ENCODE measurements at regions not wholly inside any gene's neighbourhood (a gene's known extent, or its start where the extent isn't known, plus 50 kb on each side); places are given as distances from the start of the nearest gene placed in this dataset.

DNA sequence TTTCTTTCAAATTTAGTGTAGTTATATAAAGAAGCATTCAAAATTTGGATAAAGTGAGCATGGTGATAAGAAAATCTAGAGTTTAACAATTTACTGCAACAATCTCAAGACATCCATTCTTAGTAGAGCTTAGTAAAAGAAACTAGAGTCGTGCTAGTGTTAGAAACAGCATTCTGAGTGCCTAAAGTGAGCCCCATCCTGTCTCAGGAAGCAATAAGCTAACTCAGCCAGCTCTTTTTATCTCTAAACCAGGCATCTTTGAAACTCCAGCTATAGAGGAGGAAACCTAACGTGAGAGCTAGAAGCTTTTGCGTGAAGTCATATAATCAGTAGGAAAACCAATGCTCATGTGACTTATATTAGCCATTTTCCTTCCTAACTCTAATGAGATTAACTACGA is 1187.1 kb upstream of the EPHA6 start:
- no peak overlapping the region for H3K4me3 ChIP-seq (ENCODE audit: low read depth, low read length)
- TF ChIP-seq, protein P1, sequence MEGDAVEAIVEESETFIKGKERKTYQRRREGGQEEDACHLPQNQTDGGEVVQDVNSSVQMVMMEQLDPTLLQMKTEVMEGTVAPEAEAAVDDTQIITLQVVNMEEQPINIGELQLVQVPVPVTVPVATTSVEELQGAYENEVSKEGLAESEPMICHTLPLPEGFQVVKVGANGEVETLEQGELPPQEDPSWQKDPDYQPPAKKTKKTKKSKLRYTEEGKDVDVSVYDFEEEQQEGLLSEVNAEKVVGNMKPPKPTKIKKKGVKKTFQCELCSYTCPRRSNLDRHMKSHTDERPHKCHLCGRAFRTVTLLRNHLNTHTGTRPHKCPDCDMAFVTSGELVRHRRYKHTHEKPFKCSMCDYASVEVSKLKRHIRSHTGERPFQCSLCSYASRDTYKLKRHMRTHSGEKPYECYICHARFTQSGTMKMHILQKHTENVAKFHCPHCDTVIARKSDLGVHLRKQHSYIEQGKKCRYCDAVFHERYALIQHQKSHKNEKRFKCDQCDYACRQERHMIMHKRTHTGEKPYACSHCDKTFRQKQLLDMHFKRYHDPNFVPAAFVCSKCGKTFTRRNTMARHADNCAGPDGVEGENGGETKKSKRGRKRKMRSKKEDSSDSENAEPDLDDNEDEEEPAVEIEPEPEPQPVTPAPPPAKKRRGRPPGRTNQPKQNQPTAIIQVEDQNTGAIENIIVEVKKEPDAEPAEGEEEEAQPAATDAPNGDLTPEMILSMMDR (IDR thresholded peaks at IDR 0.05; ENCODE audit: low read depth, low read length, missing control alignments), result no peak
- DNase-seq (ENCODE audit: low read depth), result no peak
- in situ Hi-C loops (cut with HindIII; ENCODE audit: low sequenced_read_pairs), result no loop called here

DNA sequence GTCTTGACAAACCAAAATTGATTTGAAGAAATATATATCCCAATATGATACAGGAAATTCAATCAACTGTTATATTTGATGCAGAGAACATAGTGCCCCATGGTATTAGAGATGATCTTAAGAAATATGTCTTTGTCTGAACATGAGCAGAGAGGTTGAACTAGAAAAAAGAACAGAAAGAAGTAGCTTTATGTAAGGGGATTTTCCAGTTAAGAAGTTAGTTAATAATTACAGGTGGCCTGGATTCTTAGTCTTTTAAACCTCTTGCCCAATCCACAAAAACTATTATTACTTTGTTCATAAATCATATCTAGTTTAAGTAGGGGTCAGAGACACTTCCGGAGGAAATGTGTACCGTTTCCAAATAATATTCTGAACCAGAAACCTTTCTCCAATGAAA is 1186.7 kb upstream of the EPHA6 start:
- H3K4me3 ChIP-seq (ENCODE audit: low read depth, low read length), result no peak overlapping the region
- no peak for DNase-seq (ENCODE audit: low read depth)
- TF ChIP-seq, protein P1 (IDR thresholded peaks at IDR 0.05; ENCODE audit: low read depth, low read length, missing control alignments), result no peak
- in situ Hi-C loops (cut with HindIII; ENCODE audit: low sequenced_read_pairs), result no loop called here

DNA sequence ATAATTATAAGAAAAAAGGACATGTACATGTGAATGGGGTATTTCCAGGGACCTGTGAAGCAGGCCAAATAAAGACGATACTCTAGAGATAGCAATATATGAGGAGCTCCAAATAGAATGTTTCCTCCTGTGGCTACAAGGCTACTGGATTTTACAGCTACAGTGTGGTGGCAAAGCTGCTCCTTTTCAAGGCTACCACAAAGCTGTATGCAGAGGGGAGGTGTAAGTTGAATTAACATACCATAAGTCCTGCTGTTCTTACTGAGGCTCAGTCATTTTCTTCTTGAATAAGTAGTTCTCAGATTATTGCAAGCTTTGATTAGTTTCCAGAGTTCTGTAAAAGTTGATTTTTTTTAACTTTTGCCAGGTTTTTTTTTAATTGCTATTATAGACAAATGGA is 1184.6 kb upstream of the EPHA6 start:
- no peak for DNase-seq (ENCODE audit: low read depth)
- TF ChIP-seq, protein P1 (IDR thresholded peaks at IDR 0.05; ENCODE audit: low read depth, low read length, missing control alignments), result no peak
- no peak overlapping the region for H3K4me3 ChIP-seq (ENCODE audit: low read depth, low read length)
- in situ Hi-C loops (cut with HindIII; ENCODE audit: low sequenced_read_pairs), result no loop called here

DNA sequence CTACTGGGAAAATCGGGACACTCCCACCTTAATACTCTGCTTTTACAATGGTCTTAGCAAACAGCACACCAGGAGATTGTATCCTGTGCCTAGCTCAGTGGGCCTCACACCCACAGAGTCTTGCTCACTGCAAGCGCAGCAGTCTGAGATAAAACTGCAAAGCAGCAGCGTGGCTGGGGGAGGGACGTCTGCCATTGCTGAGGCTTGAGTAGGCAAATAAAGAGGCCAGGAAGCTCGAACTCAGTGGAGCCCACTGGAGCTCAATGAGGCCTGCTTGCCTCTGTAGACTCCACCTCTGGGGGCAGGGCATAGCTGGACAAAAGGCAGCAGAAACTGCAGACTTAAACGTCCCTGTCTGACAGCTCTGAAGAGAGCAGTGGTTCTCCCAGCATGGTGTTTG is 1169.1 kb upstream of the EPHA6 start:
- no peak overlapping the region for H3K4me3 ChIP-seq (ENCODE audit: low read depth, low read length)
- in situ Hi-C loops (cut with HindIII; ENCODE audit: low sequenced_read_pairs), result no loop called here
- no peak for DNase-seq (ENCODE audit: low read depth)
- TF ChIP-seq, protein P1 (IDR thresholded peaks at IDR 0.05; ENCODE audit: low read depth, low read length, missing control alignments), result no peak

DNA sequence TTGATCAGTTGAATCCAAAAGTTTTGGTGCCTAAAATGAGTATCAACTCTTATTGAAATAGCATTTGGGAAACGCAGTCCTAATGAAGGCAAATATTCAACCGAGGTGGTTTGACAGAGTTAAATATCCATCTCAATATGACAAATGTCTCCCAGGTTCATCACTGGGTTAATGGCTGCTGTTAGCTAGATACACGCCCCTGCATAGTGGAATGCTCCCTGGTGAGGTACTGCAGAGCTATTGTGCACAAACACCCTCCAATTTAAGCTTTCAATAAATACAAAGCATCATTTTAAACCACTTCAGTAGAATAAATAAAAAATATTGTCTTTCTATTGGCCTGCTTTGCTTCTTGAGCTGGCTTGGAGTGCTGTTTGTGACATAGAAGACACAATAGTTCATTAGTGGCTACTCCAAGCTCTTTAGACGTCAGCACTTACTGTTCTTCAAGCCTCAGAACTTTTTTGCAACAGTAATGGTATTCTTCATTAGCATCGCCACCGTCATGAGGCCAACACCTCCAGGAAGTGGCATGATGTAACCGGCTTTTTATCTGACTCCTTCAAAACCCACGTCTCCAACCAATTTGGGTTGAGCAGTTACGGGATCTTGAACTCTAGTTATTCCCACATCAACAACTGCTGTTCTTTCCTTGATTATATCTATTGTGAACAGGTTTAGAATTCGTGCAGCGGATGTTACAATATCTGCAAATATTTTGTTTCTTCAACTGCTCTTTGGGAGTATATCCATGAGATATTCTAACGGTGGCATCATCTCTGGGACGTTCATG is 1159.6 kb upstream of the EPHA6 start:
- DNase-seq (ENCODE audit: low read depth), result no peak
- in situ Hi-C loops (cut with HindIII; ENCODE audit: low sequenced_read_pairs), result no loop called here
- no peak overlapping the region for H3K4me3 ChIP-seq (ENCODE audit: low read depth, low read length)
- TF ChIP-seq, protein P1 (IDR thresholded peaks at IDR 0.05; ENCODE audit: low read depth, low read length, missing control alignments), result no peak

DNA sequence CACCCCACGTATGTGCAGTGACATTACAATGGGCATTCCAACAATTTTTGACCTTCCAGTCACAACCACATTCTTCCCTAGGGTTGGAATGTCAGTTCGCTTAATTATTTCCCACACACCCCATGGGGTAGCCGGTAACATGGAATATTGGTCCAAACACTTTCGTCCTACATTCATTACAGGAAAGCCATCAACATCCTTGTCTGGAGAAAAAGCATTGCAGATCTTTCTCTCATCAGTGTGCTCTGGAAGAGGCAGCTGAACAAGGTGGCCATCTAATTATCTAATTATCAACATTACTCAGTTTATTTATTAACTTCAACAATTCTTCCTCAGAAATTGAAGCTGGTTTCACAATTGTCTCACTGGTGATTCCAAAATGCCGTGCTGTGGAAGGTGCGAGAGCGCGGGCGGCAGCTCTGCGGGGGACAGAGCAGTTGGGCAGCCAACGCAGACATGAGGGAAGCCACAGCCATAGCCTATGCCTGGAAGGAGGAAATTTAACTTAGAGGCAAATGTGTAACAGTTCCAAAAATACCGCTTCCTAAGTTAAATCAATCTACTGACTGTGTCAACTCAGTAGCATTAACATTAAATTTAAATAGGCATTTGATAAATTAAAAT is 1158.9 kb upstream of the EPHA6 start:
- H3K4me3 ChIP-seq (ENCODE audit: low read depth, low read length), result no peak overlapping the region
- TF ChIP-seq, protein P1 (IDR thresholded peaks at IDR 0.05; ENCODE audit: low read depth, low read length, missing control alignments), result no peak
- no peak for DNase-seq (ENCODE audit: low read depth)
- in situ Hi-C loops (cut with HindIII; ENCODE audit: low sequenced_read_pairs), result no loop called here

Measured in astrocyte of the cerebellum (primary cell).